ENCODE measurements at regions not wholly inside any gene's neighbourhood (a gene's known extent, or its start where the extent isn't known, plus 50 kb on each side); places are given as distances from the start of the nearest gene placed in this dataset.

- POLR2A ChIA-PET (ENCODE audit: low non-redundant PET) = no interaction called here
- CTCF ChIA-PET = no interaction called here
- no peak overlapping the region for H3K27ac ChIP-seq
- no peak for DNase-seq (ENCODE audit: low spot score)
- no peak for TF ChIP-seq CTCF (conservative IDR thresholded peaks at IDR 0.05; ENCODE audit: low read depth)
These were observed 2282.1 kb downstream of the TP53TG3F start for GRCh38 chr16:35741546-35741945.

DNA sequence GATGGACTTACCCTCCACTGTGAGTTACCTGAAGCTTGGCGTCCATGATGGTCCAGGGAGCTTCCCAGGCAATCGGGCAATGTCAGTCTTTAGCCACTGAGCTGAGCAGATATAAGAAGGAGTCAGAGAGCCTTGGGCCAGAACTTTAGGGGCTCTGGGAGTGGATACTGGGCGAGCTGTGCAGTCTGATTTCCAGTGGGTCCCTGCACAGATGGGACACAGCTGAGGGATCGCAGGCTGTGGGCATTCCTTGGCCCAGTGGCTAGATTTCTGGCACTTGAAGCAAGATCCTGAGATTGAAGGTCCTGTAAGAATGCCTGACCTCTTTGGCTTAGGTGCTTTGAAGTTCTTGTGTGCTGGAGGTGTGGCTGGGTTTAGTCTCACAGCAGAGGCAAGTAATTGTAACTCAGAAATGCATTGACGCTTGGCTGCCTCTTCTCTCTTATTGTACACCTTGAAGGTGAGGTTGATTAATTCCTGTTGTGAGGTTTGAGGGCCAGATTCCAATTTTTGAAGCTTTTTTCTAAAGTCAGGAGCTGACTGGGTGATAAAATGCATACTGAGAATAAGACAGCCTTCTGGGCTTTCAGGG is 2283.8 kb downstream of the TP53TG3F start:
- DNase-seq (ENCODE audit: low spot score) = no peak
- ChIA-PET CTCF (no interaction called here), POLR2A (ENCODE audit: low non-redundant PET) (no interaction called here)
- no peak overlapping the region for H3K27ac ChIP-seq
- no peak for TF ChIP-seq CTCF (conservative IDR thresholded peaks at IDR 0.05; ENCODE audit: low read depth)

DNA sequence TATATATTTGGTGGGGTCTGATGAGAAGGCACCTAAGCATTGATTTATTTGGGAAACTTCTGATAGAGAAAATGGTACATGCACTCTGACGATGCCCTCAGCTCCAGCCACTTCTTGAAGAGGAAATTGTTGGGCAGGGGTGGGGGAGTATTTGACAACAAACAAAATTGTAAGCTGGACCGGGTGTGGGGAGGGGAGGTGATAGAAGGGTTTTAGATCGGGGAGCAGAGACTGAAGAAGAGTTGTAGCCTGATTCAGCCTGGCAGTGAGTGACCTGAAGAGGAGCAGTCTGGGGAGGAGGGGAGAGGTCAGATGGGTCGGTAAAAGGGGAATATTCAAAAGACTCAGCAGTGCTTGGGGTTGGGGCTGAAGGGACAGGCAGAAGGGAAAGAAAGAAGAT is 2284.7 kb downstream of the TP53TG3F start:
- H3K27ac ChIP-seq = no peak overlapping the region
- POLR2A ChIA-PET (ENCODE audit: low non-redundant PET) = no interaction called here
- no peak for DNase-seq (ENCODE audit: low spot score)
- TF ChIP-seq CTCF (conservative IDR thresholded peaks at IDR 0.05; ENCODE audit: low read depth) = no peak
- CTCF ChIA-PET = no interaction called here

GRCh38 chr16:35744726-35745125 is 2285.3 kb downstream of the TP53TG3F start:
- no peak for TF ChIP-seq CTCF (conservative IDR thresholded peaks at IDR 0.05; ENCODE audit: low read depth)
- POLR2A ChIA-PET (ENCODE audit: low non-redundant PET) = no interaction called here
- CTCF ChIA-PET = no interaction called here
- DNase-seq (ENCODE audit: low spot score) = no peak
- no peak overlapping the region for H3K27ac ChIP-seq

DNA sequence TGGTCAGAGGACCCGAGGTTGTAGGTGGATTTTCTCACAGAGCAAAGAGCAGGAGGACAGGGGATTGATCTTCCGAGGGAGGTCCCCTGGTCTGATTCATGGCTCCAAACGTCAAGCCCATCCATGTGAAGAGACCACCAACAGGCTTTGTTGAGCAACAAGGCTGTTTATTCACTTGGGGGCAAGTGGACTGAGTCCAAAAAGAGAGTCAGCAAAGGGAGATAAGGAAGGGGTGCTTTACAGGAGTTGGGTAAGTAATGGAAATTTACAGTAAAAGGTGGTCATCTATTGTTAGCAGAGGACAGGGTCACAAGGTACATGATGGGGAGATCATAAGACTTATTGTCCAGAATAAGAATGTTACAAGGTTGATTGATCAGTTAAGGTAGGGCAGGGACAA is 2285.8 kb downstream of the TP53TG3F start:
- no peak overlapping the region for H3K27ac ChIP-seq
- no peak for TF ChIP-seq CTCF (conservative IDR thresholded peaks at IDR 0.05; ENCODE audit: low read depth)
- CTCF ChIA-PET = no interaction called here
- no peak for DNase-seq (ENCODE audit: low spot score)
- POLR2A ChIA-PET (ENCODE audit: low non-redundant PET) = no interaction called here

- no peak for TF ChIP-seq CTCF (conservative IDR thresholded peaks at IDR 0.05; ENCODE audit: low read depth)
- POLR2A ChIA-PET (ENCODE audit: low non-redundant PET) = no interaction called here
- no peak overlapping the region for H3K27ac ChIP-seq
- CTCF ChIA-PET = no interaction called here
- DNase-seq (ENCODE audit: low spot score) = no peak
These were observed 2286.4 kb downstream of the TP53TG3F start for GRCh38 chr16:35745821-35746248.

All from RWPE1 (cell line).